ENCODE measurements at regions not wholly inside any gene's neighbourhood (a gene's known extent, or its start where the extent isn't known, plus 50 kb on each side); places are given as distances from the start of the nearest gene placed in this dataset.

- H3K27ac ChIP-seq: no peak overlapping the region
- no peak for TF ChIP-seq CTCF (IDR thresholded peaks at IDR 0.05; ENCODE audit: low read depth, low read length)
- H3K9me3 ChIP-seq (ENCODE audit: severe bottlenecking): no peaks in the 10 kb centered on the region
- no peaks in the 10 kb centered on the region for H3K36me3 ChIP-seq
- no peak for DNase-seq
- no peak overlapping the region for H3K4me3 ChIP-seq (ENCODE audit: low read depth, low read length)
- peaks cover 47% of the 10 kb centered on the region for H3K27me3 ChIP-seq (ENCODE audit: insufficient read depth, low read depth, severe bottlenecking)
Observed at GRCh38 chr1:209455661-209456358, 127.7 kb upstream of the CAMK1G start.

- H3K9me3 ChIP-seq (ENCODE audit: severe bottlenecking): peaks cover 3% of the 10 kb centered on the region
- peaks cover 48% of the 10 kb centered on the region for H3K27me3 ChIP-seq (ENCODE audit: insufficient read depth, low read depth, severe bottlenecking)
- TF ChIP-seq CTCF (IDR thresholded peaks at IDR 0.05; ENCODE audit: low read depth, low read length): no peak
- no peaks in the 10 kb centered on the region for H3K36me3 ChIP-seq
- no peak overlapping the region for H3K4me3 ChIP-seq (ENCODE audit: low read depth, low read length)
- no peak overlapping the region for H3K27ac ChIP-seq
- DNase-seq: no peak
Observed at GRCh38 chr1:209456878-209457277, 126.6 kb upstream of the CAMK1G start.

- Histone ChIP-seq H3K9me3 (ENCODE audit: severe bottlenecking) (peaks cover 3% of the 10 kb centered on the region), H3K4me3 (ENCODE audit: low read depth, low read length) (no peak overlapping the region), H3K36me3 (no peaks in the 10 kb centered on the region), H3K27ac (no peak overlapping the region), H3K27me3 (ENCODE audit: insufficient read depth, low read depth, severe bottlenecking) (peaks cover 52% of the 10 kb centered on the region)
- DNase-seq: no peak
- no peak for TF ChIP-seq CTCF (IDR thresholded peaks at IDR 0.05; ENCODE audit: low read depth, low read length)
Observed at GRCh38 chr1:209457401-209458125, 126.0 kb upstream of the CAMK1G start.

- peaks cover 7% of the 10 kb centered on the region for H3K9me3 ChIP-seq (ENCODE audit: severe bottlenecking)
- no peak overlapping the region for H3K27ac ChIP-seq
- peaks cover 64% of the 10 kb centered on the region for H3K27me3 ChIP-seq (ENCODE audit: insufficient read depth, low read depth, severe bottlenecking)
- H3K36me3 ChIP-seq: no peaks in the 10 kb centered on the region
- TF ChIP-seq CTCF (IDR thresholded peaks at IDR 0.05; ENCODE audit: low read depth, low read length): no peak
- DNase-seq: no peak
- no peak overlapping the region for H3K4me3 ChIP-seq (ENCODE audit: low read depth, low read length)
Observed at GRCh38 chr1:209458921-209459320, 124.6 kb upstream of the CAMK1G start.

- Histone ChIP-seq H3K9me3 (ENCODE audit: severe bottlenecking) (peaks cover 7% of the 10 kb centered on the region), H3K27me3 (ENCODE audit: insufficient read depth, low read depth, severe bottlenecking) (peaks cover 68% of the 10 kb centered on the region), H3K4me3 (ENCODE audit: low read depth, low read length) (no peak overlapping the region), H3K36me3 (no peaks in the 10 kb centered on the region), H3K27ac (no peak overlapping the region)
- DNase-seq: no peak
- no peak for TF ChIP-seq CTCF (IDR thresholded peaks at IDR 0.05; ENCODE audit: low read depth, low read length)
Observed at GRCh38 chr1:209461168-209461567, 122.3 kb upstream of the CAMK1G start.

Measured in WERI-Rb-1 (cell line).